ENCODE measurements at regions not wholly inside any gene's neighbourhood (a gene's known extent, or its start where the extent isn't known, plus 50 kb on each side); places are given as distances from the start of the nearest gene placed in this dataset.
"Not testable (repeated sequence)": the region's sequence is repeated elsewhere in the genome, so short reads cannot be mapped to it uniquely, and the experiment has no call there.

DNA sequence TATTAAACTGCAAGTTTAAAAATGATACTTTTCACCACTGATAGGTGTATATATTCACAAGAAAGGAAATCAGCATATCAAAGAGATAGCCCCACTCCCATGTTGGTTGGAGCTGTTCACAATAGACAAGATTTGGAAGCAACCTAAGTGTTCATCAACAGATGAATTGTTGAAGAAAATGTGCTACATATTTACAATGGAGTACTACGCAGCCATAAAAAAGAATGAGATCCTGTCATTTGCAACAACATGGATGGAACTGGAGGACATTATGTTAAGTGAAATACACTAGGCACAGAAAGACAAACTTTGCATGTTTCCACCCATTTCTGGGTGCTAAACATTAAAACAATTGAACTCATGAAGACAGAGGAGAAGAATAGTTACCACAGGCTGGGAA lies 278.9 kb upstream of the XYLT1 start:
- TF ChIP-seq, protein P1, sequence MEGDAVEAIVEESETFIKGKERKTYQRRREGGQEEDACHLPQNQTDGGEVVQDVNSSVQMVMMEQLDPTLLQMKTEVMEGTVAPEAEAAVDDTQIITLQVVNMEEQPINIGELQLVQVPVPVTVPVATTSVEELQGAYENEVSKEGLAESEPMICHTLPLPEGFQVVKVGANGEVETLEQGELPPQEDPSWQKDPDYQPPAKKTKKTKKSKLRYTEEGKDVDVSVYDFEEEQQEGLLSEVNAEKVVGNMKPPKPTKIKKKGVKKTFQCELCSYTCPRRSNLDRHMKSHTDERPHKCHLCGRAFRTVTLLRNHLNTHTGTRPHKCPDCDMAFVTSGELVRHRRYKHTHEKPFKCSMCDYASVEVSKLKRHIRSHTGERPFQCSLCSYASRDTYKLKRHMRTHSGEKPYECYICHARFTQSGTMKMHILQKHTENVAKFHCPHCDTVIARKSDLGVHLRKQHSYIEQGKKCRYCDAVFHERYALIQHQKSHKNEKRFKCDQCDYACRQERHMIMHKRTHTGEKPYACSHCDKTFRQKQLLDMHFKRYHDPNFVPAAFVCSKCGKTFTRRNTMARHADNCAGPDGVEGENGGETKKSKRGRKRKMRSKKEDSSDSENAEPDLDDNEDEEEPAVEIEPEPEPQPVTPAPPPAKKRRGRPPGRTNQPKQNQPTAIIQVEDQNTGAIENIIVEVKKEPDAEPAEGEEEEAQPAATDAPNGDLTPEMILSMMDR (IDR thresholded peaks at IDR 0.05; ENCODE audit: extremely low read depth, insufficient read depth, missing control alignments) = no peak
- DNase-seq (ENCODE audit: low spot score) = no peak
- in situ Hi-C loops (cut with MboI; ENCODE audit: low pct_unique_long_range_greater_than_20kb, low sequenced_read_pairs, unreplicated experiment) = no loop called here

DNA sequence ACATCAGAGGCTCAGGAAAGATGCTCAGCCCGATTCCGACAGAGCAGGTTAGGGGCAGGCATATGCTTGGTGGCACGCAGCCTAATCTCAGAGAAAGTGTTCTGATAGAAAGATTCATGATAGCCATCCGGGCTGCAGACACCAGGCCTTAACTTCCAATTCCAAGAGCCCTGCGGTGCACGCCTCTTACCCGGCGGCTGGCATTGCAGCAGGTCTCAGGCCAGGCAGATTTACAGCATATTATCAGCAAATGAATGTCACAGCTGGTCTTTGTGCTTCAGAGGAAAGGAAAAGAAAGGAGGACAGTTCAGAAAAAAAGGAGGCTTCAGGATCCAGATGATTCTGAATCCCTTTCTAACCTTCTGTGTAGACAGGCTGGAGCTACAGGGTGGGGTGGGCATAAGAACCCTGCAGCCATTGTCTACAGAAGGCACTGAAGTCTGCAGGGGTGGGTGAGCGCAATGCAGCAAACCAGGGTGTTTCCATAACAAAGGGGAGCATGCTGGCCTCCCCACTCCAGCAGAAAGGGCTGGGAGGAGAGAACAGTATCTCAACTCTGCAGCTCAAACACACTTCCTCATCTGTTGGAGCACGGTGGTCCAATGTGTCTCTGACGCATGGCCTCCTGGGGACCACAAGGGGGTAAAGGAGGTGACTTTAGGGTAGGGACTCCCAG lies 277.4 kb upstream of the XYLT1 start:
- TF ChIP-seq, protein P1 (IDR thresholded peaks at IDR 0.05; ENCODE audit: extremely low read depth, insufficient read depth, missing control alignments) = no peak
- in situ Hi-C loops (cut with MboI; ENCODE audit: low pct_unique_long_range_greater_than_20kb, low sequenced_read_pairs, unreplicated experiment) = no loop called here
- DNase-seq (ENCODE audit: low spot score) = no peak

DNA sequence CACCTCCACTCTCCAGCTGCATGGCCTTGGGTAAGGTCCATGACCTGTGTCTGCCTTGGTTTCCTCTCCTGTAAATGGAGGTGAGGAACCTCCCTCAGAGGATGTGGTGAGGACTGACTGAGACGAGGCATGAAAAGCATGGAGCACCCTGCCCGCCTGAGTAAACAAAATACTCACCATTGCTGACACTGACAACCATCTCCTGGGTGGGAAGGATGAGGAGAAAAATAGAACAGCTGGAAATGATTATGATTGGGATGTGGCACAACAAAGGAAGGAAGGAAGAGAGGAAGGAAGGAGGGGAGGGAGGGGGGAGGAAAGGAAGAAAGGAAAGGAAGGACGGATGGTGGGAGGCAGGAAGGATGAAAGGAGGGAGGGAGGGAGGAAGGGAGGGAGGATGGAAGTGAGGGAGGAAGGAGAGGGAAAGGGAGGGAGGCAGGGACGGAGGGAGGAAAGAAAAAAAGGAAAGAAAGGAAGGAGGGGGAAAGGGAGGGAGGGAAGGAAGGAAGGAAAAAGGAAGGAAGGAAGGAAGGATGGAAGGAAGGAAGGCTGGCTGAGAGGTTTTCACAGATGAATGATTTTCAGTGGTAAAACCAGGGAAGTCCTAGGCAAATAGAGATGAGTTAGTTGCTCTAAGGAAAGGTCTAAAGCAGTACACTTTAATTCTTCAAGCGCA lies 276.5 kb upstream of the XYLT1 start:
- in situ Hi-C loops (cut with MboI; ENCODE audit: low pct_unique_long_range_greater_than_20kb, low sequenced_read_pairs, unreplicated experiment) = no loop called here
- TF ChIP-seq, protein P1 (IDR thresholded peaks at IDR 0.05; ENCODE audit: extremely low read depth, insufficient read depth, missing control alignments) = no peak
- DNase-seq (ENCODE audit: low spot score) = no peak

DNA sequence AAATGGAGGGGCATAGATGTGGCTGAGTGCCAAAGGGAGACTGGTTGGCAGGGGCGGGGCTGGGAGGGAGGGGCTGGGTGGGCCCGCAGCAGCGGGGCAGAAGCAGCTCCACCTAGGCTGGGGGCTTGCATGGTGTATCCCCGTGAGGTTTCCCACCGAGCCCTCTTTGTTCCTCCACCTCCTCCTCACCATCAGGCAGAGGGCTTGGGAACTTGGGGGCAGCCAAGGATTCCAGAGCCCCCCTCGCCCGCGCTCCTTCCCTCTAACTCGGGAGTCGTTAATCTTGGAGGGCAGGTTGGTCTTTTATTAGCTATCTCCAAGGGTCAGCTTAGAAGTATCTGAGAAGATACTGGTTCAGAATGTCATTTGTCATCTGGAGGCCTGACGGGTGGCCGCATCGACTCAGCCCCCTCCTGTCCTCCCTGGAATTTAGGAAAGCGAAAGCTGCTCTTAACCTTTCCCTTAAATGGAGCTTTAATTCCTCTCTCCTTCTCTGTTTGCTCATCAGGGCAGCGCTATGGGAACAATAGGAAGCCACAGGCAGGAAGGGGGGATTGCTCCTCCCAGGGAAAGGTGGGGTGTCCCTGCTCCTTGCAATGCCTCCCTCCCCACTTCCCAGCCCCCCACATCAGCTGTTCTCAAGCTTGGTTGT lies 274.3 kb upstream of the XYLT1 start:
- in situ Hi-C loops (cut with MboI; ENCODE audit: low pct_unique_long_range_greater_than_20kb, low sequenced_read_pairs, unreplicated experiment) = no loop called here
- DNase-seq (ENCODE audit: low spot score) = no peak
- TF ChIP-seq, protein P1 (IDR thresholded peaks at IDR 0.05; ENCODE audit: extremely low read depth, insufficient read depth, missing control alignments) = no peak

DNA sequence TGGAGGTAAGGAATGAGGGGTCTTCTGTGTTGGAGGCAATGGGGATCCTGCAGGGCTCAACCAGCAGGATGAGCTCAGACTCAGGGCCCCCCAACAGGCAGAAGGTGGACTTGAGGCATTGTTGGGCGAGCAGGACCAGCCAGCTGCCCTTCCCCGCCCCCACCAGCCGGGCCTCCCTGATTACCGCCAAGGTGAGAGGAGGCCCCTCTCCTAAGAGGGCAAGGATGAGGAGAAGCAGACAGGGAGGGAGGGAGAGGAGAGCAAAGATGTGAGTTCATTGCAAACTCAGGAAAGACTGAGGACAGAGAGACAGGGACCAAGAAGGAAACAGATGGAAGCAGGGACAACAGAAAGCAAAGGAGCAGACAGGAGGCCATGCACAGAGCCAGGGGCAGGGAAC lies 272.8 kb upstream of the XYLT1 start:
- TF ChIP-seq, protein P1 (IDR thresholded peaks at IDR 0.05; ENCODE audit: extremely low read depth, insufficient read depth, missing control alignments) = no peak
- DNase-seq (ENCODE audit: low spot score) = no peak
- in situ Hi-C loops (cut with MboI; ENCODE audit: low pct_unique_long_range_greater_than_20kb, low sequenced_read_pairs, unreplicated experiment) = no loop called here

DNA sequence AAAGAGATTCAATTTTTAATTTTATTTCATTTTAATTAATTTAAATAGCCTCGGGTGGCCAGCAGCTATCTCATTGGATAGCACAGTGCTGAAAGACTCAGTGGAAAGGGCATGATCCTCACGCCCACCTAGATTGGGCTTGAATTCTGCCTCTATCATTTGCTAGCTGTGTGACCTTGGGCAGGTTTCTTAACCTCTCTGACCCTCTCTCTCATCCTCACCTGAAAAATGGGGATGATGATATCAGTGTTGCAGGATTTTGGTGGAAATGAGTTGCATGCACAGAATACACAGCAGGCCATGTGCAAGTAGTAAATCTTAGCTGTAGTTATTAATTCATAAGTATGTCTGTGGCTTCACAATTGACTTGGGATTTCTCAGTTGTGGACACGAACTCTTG lies 272.4 kb upstream of the XYLT1 start:
- in situ Hi-C loops (cut with MboI; ENCODE audit: low pct_unique_long_range_greater_than_20kb, low sequenced_read_pairs, unreplicated experiment) = no loop called here
- TF ChIP-seq, protein P1 (IDR thresholded peaks at IDR 0.05; ENCODE audit: extremely low read depth, insufficient read depth, missing control alignments) = no peak
- DNase-seq (ENCODE audit: low spot score) = no peak

- DNase-seq (ENCODE audit: low spot score); in situ Hi-C loops (cut with MboI; ENCODE audit: low pct_unique_long_range_greater_than_20kb, low sequenced_read_pairs, unreplicated experiment): not testable (repeated sequence)
Measured at GRCh38 chr16:17735099-17735498, 264.3 kb upstream of the XYLT1 start.

Measured in GM13977 (cell line).